H9 (cell line): ENCODE measurements at regions not wholly inside any gene's neighbourhood (a gene's known extent, or its start where the extent isn't known, plus 50 kb on each side); places are given as distances from the start of the nearest gene placed in this dataset.

ENCODE experiments used
- DNase-seq: peaks from one replicate; pipeline ENCODE4 v3.0.0-alpha.2; 2017
- H2AFZ ChIP-seq: one replicate; pipeline ENCODE4 v1.6.1; 2013; ENCODE audit warnings: mild to moderate bottlenecking, low read length, control low read depth, moderate library complexity
- H2AK5ac ChIP-seq: 2 replicates; pipeline ENCODE4 v1.6.1; 2013; ENCODE audit warnings: low read length, control low read depth, mixed read lengths; ENCODE audit not compliant: insufficient read length
- H2BK120ac ChIP-seq: one replicate; pipeline ENCODE4 v1.6.1; 2013; ENCODE audit warnings: low read depth, mild to moderate bottlenecking, low read length, control low read depth, inconsistent platforms; ENCODE audit not compliant: poor library complexity, severe bottlenecking
- H2BK12ac ChIP-seq: 2 replicates; pipeline ENCODE4 v1.6.1; 2013; ENCODE audit warnings: low read length, control low read depth, mixed read lengths, low read depth; ENCODE audit not compliant: insufficient read length
- H2BK15ac ChIP-seq: 2 replicates; pipeline ENCODE4 v1.6.1; 2013; ENCODE audit warnings: low read depth, low read length, control low read depth
- H2BK20ac ChIP-seq: one replicate; pipeline ENCODE4 v1.6.1; 2013; ENCODE audit warnings: low read depth, mild to moderate bottlenecking, low read length, control low read depth, inconsistent platforms; ENCODE audit not compliant: poor library complexity, severe bottlenecking
- H2BK5ac ChIP-seq: 2 replicates; pipeline ENCODE4 v1.6.1; 2013; ENCODE audit warnings: low read length, control low read depth, mixed read lengths; ENCODE audit not compliant: insufficient read length
- H3K14ac ChIP-seq: 2 replicates; pipeline ENCODE4 v1.6.1; 2013; ENCODE audit warnings: low read length, control low read depth; ENCODE audit not compliant: insufficient read depth
- H3K18ac ChIP-seq: 2 replicates; pipeline ENCODE4 v1.6.1; 2013; ENCODE audit warnings: low read depth, mild to moderate bottlenecking, mixed read lengths, low read length, control low read depth; ENCODE audit not compliant: insufficient read length
- H3K23ac ChIP-seq: 2 replicates; pipeline ENCODE4 v1.6.1; 2013; ENCODE audit warnings: low read length, control low read depth, mixed read lengths, low read depth; ENCODE audit not compliant: insufficient read length
- H3K23me2 ChIP-seq: 2 replicates; pipeline ENCODE4 v1.6.1; 2013; ENCODE audit warnings: low read depth, mild to moderate bottlenecking, mixed read lengths, low read length, control low read depth; ENCODE audit not compliant: insufficient read length, poor library complexity, severe bottlenecking
- H3K27ac ChIP-seq: 2 replicates; pipeline ENCODE4 v1.5.1; 2013; ENCODE audit warnings: low read length, control low read depth, mixed read lengths, low read depth; ENCODE audit not compliant: insufficient read length
- H3K27me3 ChIP-seq: 2 replicates; pipeline ENCODE4 v1.6.1; 2013; ENCODE audit warnings: low read length, control low read depth, inconsistent platforms; ENCODE audit not compliant: insufficient read depth
- H3K4ac ChIP-seq: 2 replicates; pipeline ENCODE4 v1.6.1; 2013; ENCODE audit warnings: low read depth, mild to moderate bottlenecking, control low read depth, inconsistent platforms, low read length, moderate library complexity
- H3K4me1 ChIP-seq: 2 replicates; pipeline ENCODE4 v1.6.1; 2013; ENCODE audit warnings: low read length, control low read depth, inconsistent platforms; ENCODE audit not compliant: insufficient read depth
- H3K4me2 ChIP-seq: 2 replicates; pipeline ENCODE4 v1.6.1; 2013; ENCODE audit warnings: low read length, control low read depth, mixed read lengths; ENCODE audit not compliant: insufficient read length, insufficient read depth
- H3K56ac ChIP-seq: 2 replicates; pipeline ENCODE4 v1.6.1; 2013; ENCODE audit warnings: low read depth, mild to moderate bottlenecking, mixed read lengths, low read length, control low read depth; ENCODE audit not compliant: insufficient read length
- H3K79me1 ChIP-seq: 2 replicates; pipeline ENCODE4 v1.6.1; 2013; ENCODE audit warnings: low read depth, mild to moderate bottlenecking, moderate library complexity, low read length, control low read depth, inconsistent platforms; ENCODE audit not compliant: insufficient read depth, poor library complexity, severe bottlenecking
- H3K79me2 ChIP-seq: 2 replicates; pipeline ENCODE4 v1.6.1; 2013; ENCODE audit warnings: low read length, control low read depth, inconsistent platforms; ENCODE audit not compliant: insufficient read depth
- H3K9ac ChIP-seq: 2 replicates; pipeline ENCODE4 v1.6.1; 2013; ENCODE audit warnings: low read length, control low read depth, mixed read lengths; ENCODE audit not compliant: insufficient read length; ENCODE audit errors: extremely low read depth
- H3K9me3 ChIP-seq: one replicate; pipeline ENCODE4 v1.6.1; 2013; ENCODE audit warnings: low read depth, low read length, inconsistent platforms; ENCODE audit not compliant: control insufficient read depth
- H3T11ph ChIP-seq: one replicate; pipeline ENCODE4 v1.6.1; 2013; ENCODE audit warnings: mild to moderate bottlenecking, low read length, control low read depth, inconsistent platforms
- H4K20me1 ChIP-seq: one replicate; pipeline ENCODE4 v1.6.1; 2013; ENCODE audit not compliant: control insufficient read depth, insufficient read length, insufficient read depth
- H4K5ac ChIP-seq: 2 replicates; pipeline ENCODE4 v1.6.1; 2013; ENCODE audit warnings: low read depth, mild to moderate bottlenecking, mixed read lengths, low read length, control low read depth; ENCODE audit not compliant: insufficient read length
- H4K8ac ChIP-seq: replicated peaks from 2 replicates; pipeline ENCODE4 v1.6.1; 2013; ENCODE audit warnings: low read length, control low read depth, mixed read lengths, low read depth; ENCODE audit not compliant: insufficient read length
- H4K91ac ChIP-seq: 2 replicates; pipeline ENCODE4 v1.6.1; 2013; ENCODE audit warnings: low read depth, mild to moderate bottlenecking, moderate library complexity, mixed read lengths, low read length, control low read depth; ENCODE audit not compliant: insufficient read length
- H3K27ac Mint-ChIP-seq, 3 experiments: 2 replicates in 2 of 3; 3 replicates in 1 of 3; pipeline ENCODE4 v1.8.0; 2020 to 2021; ENCODE audit warnings: mixed read lengths in 3 of 3, mild to moderate bottlenecking in 1 of 3, moderate library complexity in 1 of 3
- H3K27me3 Mint-ChIP-seq: 2 replicates; pipeline ENCODE4 v1.8.0; 2021; ENCODE audit warnings: low read depth, mild to moderate bottlenecking, moderate library complexity, mixed read lengths
- H3K36me3 Mint-ChIP-seq, 3 experiments: 2 replicates in 2 of 3; 3 replicates in 1 of 3; pipeline ENCODE4 v1.8.0; 2020 to 2021; ENCODE audit warnings: low read depth in 3 of 3, mixed read lengths in 3 of 3; ENCODE audit not compliant: insufficient read depth in 1 of 3
- H3K4me1 Mint-ChIP-seq, 2 experiments: 2 replicates each; pipeline ENCODE4 v1.8.0; 2020; ENCODE audit warnings: mixed read lengths in 2 of 2
- H3K4me3 Mint-ChIP-seq, 2 experiments: 2 replicates in 1 of 2; 3 replicates in 1 of 2; pipeline ENCODE4 v1.8.0; 2020 to 2021; ENCODE audit warnings: mild to moderate bottlenecking in 2 of 2, mixed read lengths in 2 of 2, moderate library complexity in 1 of 2
- H3K9me3 Mint-ChIP-seq, 2 experiments: 2 replicates in 1 of 2; 3 replicates in 1 of 2; pipeline ENCODE4 v1.8.0; 2020; ENCODE audit warnings: mild to moderate bottlenecking in 2 of 2, mixed read lengths in 2 of 2, moderate library complexity in 1 of 2
- WGBS: extraction: QIAGEN DNeasy Blood & Tissue Kit; methylation state at CpG from one replicate; pipeline ENCODE4 v1.1.7; 2013; ENCODE audit warnings: missing lambda C conversion rate, low lambda C conversion rate, mixed read lengths; ENCODE audit not compliant: insufficient read length; ENCODE audit errors: extremely low coverage; 5-methylcytosine and 5-hydroxymethylcytosine counted together
- TF ChIP-seq, protein P1 (sequence below): fragments of 200-600 bp; sonication (generic); conservative IDR thresholded peaks from 3 replicates; pipeline ENCODE4 v1.8.0; 2021; ENCODE audit warnings: antibody characterized with exemption, mild to moderate bottlenecking

DNA sequence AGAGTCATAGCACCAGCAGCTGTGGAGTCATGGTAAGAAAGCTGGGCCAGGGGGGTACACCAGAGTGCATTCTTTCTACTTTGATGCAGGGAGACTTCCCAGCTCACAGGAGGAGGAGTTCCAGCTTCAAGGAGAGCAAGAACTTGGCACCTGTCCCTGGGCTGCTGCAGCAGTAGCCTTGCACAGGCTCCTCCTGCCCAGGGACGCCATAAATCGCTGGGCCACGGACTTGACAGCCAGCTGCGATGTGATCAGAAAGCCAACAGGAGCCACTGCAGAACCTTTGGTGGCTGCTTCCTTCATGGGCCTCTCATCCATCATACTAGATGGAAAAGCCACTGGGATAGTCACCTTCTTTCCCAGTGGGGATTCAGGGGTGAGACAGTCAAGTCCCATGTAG is 234.7 kb downstream of the NMUR2 start:
- H4K20me1 ChIP-seq: no peaks in the 10 kb centered on the region
- H3K27me3 Mint-ChIP-seq: no peaks in the 10 kb centered on the region; the same call in none of the 2 replicates
- no peak overlapping the region for H3K27ac ChIP-seq
- H2BK12ac ChIP-seq: no peak overlapping the region
- H3K4me1 ChIP-seq: peaks cover 8% of the 10 kb centered on the region; the same call in 1 of the 2 replicates
- H3K36me3 Mint-ChIP-seq: peaks cover 0 to 2% (median 0%) of the 10 kb centered on the region in 3 experiments; a peak in 1 of 7 replicates
- no peaks in the 10 kb centered on the region for H3K9me3 ChIP-seq
- no CpG with 5 or more reads among the region's 4 CpGs for WGBS
- no peak overlapping the region for H3K56ac ChIP-seq
- H4K91ac ChIP-seq: no peak overlapping the region
- H4K8ac ChIP-seq: no peak overlapping the region
- no peak overlapping the region for H3T11ph ChIP-seq
- no peak overlapping the region for H3K18ac ChIP-seq
- H3K9me3 Mint-ChIP-seq: peaks cover 0 to 8% of the 10 kb centered on the region in 2 experiments; a peak in 1 of 5 replicates
- no peaks in the 10 kb centered on the region for H3K79me1 ChIP-seq
- no peak overlapping the region for H3K27ac Mint-ChIP-seq
- H2BK5ac ChIP-seq: no peak overlapping the region
- no peak overlapping the region for H3K14ac ChIP-seq
- H3K27me3 ChIP-seq: no peaks in the 10 kb centered on the region
- H3K23ac ChIP-seq: no peak overlapping the region
- H2BK120ac ChIP-seq: no peak overlapping the region
- no peak overlapping the region for H2AFZ ChIP-seq
- H3K4me2 ChIP-seq: no peak overlapping the region
- no peaks in the 10 kb centered on the region for H3K23me2 ChIP-seq
- TF ChIP-seq, protein P1, sequence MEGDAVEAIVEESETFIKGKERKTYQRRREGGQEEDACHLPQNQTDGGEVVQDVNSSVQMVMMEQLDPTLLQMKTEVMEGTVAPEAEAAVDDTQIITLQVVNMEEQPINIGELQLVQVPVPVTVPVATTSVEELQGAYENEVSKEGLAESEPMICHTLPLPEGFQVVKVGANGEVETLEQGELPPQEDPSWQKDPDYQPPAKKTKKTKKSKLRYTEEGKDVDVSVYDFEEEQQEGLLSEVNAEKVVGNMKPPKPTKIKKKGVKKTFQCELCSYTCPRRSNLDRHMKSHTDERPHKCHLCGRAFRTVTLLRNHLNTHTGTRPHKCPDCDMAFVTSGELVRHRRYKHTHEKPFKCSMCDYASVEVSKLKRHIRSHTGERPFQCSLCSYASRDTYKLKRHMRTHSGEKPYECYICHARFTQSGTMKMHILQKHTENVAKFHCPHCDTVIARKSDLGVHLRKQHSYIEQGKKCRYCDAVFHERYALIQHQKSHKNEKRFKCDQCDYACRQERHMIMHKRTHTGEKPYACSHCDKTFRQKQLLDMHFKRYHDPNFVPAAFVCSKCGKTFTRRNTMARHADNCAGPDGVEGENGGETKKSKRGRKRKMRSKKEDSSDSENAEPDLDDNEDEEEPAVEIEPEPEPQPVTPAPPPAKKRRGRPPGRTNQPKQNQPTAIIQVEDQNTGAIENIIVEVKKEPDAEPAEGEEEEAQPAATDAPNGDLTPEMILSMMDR: no peak
- H3K4me3 Mint-ChIP-seq: no peak overlapping the region
- H2AK5ac ChIP-seq: no peak overlapping the region
- no peak for DNase-seq
- H3K4me1 Mint-ChIP-seq: peaks cover 35 to 36% of the 10 kb centered on the region in 2 experiments
- no peaks in the 10 kb centered on the region for H3K79me2 ChIP-seq
- no peak overlapping the region for H2BK15ac ChIP-seq
- no peak overlapping the region for H2BK20ac ChIP-seq
- H3K4ac ChIP-seq: no peak overlapping the region
- H3K9ac ChIP-seq: no peak overlapping the region
- H4K5ac ChIP-seq: no peak overlapping the region
